PC-3 (cell line): ENCODE measurements at regions not wholly inside any gene's neighbourhood (a gene's known extent, or its start where the extent isn't known, plus 50 kb on each side); places are given as distances from the start of the nearest gene placed in this dataset.
"Not testable (repeated sequence)": the region's sequence is repeated elsewhere in the genome, so short reads cannot be mapped to it uniquely, and the experiment has no call there.

Experiments
- EZH2 ChIP-seq: fragments of 300-600 bp; sonication (generic); IDR thresholded peaks from one replicate; pipeline ENCODE4 v1.6.1; 2017; ENCODE audit warnings: antibody characterized with exemption, mild to moderate bottlenecking, low read length; ENCODE audit not compliant: unreplicated experiment
- TF ChIP-seq, protein P1 (sequence below): fragments of 300-600 bp; sonication (generic); conservative IDR thresholded peaks from 2 replicates; pipeline ENCODE4 v1.5.1; 2017; ENCODE audit warnings: antibody characterized with exemption, low read depth, mild to moderate bottlenecking, low read length

DNA sequence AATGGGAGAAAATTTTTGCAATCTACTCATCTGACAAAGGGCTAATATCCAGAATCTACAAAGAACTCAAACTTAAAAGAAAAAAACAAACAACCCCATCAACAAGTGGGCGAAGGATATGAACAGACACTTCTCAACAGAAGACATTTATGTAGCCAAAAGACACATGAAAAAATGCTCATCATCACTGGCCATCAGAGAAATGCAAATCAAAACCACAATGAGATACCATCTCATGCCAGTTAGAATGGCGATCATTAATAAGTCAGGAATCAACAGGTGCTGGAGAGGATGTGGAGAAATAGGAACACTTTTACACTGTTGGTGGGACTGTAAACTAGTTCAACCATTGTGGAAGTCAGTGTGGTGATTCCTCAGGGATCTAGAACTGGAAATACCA is 187.7 kb upstream of the ARHGEF26 start:
- TF ChIP-seq, protein P1, sequence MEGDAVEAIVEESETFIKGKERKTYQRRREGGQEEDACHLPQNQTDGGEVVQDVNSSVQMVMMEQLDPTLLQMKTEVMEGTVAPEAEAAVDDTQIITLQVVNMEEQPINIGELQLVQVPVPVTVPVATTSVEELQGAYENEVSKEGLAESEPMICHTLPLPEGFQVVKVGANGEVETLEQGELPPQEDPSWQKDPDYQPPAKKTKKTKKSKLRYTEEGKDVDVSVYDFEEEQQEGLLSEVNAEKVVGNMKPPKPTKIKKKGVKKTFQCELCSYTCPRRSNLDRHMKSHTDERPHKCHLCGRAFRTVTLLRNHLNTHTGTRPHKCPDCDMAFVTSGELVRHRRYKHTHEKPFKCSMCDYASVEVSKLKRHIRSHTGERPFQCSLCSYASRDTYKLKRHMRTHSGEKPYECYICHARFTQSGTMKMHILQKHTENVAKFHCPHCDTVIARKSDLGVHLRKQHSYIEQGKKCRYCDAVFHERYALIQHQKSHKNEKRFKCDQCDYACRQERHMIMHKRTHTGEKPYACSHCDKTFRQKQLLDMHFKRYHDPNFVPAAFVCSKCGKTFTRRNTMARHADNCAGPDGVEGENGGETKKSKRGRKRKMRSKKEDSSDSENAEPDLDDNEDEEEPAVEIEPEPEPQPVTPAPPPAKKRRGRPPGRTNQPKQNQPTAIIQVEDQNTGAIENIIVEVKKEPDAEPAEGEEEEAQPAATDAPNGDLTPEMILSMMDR, result not testable (repeated sequence)
- not testable (repeated sequence) for TF ChIP-seq EZH2
